ENCODE measurements at regions not wholly inside any gene's neighbourhood (a gene's known extent, or its start where the extent isn't known, plus 50 kb on each side); places are given as distances from the start of the nearest gene placed in this dataset.
"Not testable (repeated sequence)": the region's sequence is repeated elsewhere in the genome, so short reads cannot be mapped to it uniquely, and the experiment has no call there.

- no peaks in the 10 kb centered on the region for H3K79me2 ChIP-seq (ENCODE audit: insufficient read depth, low read length)
- H3F3A ChIP-seq (ENCODE audit: insufficient read depth), result no peaks in the 10 kb centered on the region
- no peak overlapping the region for H3K4me2 ChIP-seq (ENCODE audit: low read depth, low read length, poor library complexity, severe bottlenecking)
- no peak overlapping the region for H3K27ac ChIP-seq (ENCODE audit: low read depth, low read length)
- H4K20me1 ChIP-seq (ENCODE audit: low read depth, low read length), result no peaks in the 10 kb centered on the region
- no peak overlapping the region for H2AFZ ChIP-seq (ENCODE audit: low read depth, low read length, severe bottlenecking)
- no peak overlapping the region for H3K4me3 ChIP-seq (ENCODE audit: insufficient read depth, low read length, poor library complexity, severe bottlenecking)
- peaks cover 13% of the 10 kb centered on the region; the same call in 1 of the 2 replicates for H3K9me3 ChIP-seq (ENCODE audit: insufficient read depth, low read length)
- TF ChIP-seq CTCF (IDR thresholded peaks at IDR 0.05; ENCODE audit: insufficient read depth, low read length, poor library complexity, severe bottlenecking) (no peak), EZH2phosphoT487 (conservative IDR thresholded peaks at IDR 0.05; ENCODE audit: low read length) (no peak)
- H3K9me2 ChIP-seq (replicated peaks; ENCODE audit: insufficient read depth, low read length), result no peaks in the 10 kb centered on the region
- H3K9ac ChIP-seq (ENCODE audit: low read length), result no peak overlapping the region
- peaks cover 8% of the 10 kb centered on the region for H3K36me3 ChIP-seq (ENCODE audit: low read length)
- H3K27me3 ChIP-seq (ENCODE audit: low read length), result no peaks in the 10 kb centered on the region
Observed at GRCh38 chr1:198959676-198960075, 320.8 kb downstream of the PTPRC start.

GRCh38 chr1:198963796-198964195 lies 325.0 kb downstream of the PTPRC start:
- not testable (repeated sequence) for H3K27ac ChIP-seq (ENCODE audit: low read depth, low read length); H3F3A ChIP-seq (ENCODE audit: insufficient read depth); H3K27me3 ChIP-seq (ENCODE audit: low read length); H3K9me3 ChIP-seq (ENCODE audit: insufficient read depth, low read length); H3K79me2 ChIP-seq (ENCODE audit: insufficient read depth, low read length); H4K20me1 ChIP-seq (ENCODE audit: low read depth, low read length); H3K4me2 ChIP-seq (ENCODE audit: low read depth, low read length, poor library complexity, severe bottlenecking); H3K4me3 ChIP-seq (ENCODE audit: insufficient read depth, low read length, poor library complexity, severe bottlenecking); H3K9me2 ChIP-seq (replicated peaks; ENCODE audit: insufficient read depth, low read length); H3K36me3 ChIP-seq (ENCODE audit: low read length); H2AFZ ChIP-seq (ENCODE audit: low read depth, low read length, severe bottlenecking); H3K9ac ChIP-seq (ENCODE audit: low read length)

- Histone ChIP-seq H3K9ac (ENCODE audit: low read length) (no peak overlapping the region), H3K4me3 (ENCODE audit: insufficient read depth, low read length, poor library complexity, severe bottlenecking) (no peak overlapping the region), H3K9me3 (ENCODE audit: insufficient read depth, low read length) (no peaks in the 10 kb centered on the region), H3K9me2 (replicated peaks; ENCODE audit: insufficient read depth, low read length) (no peaks in the 10 kb centered on the region), H3K27me3 (ENCODE audit: low read length) (no peaks in the 10 kb centered on the region), H3K4me2 (ENCODE audit: low read depth, low read length, poor library complexity, severe bottlenecking) (no peak overlapping the region), H2AFZ (ENCODE audit: low read depth, low read length, severe bottlenecking) (no peak overlapping the region), H3K79me2 (ENCODE audit: insufficient read depth, low read length) (no peaks in the 10 kb centered on the region), H4K20me1 (ENCODE audit: low read depth, low read length) (no peaks in the 10 kb centered on the region), H3K36me3 (ENCODE audit: low read length) (no peaks in the 10 kb centered on the region; the same call in 1 of the 2 replicates), H3F3A (ENCODE audit: insufficient read depth) (no peaks in the 10 kb centered on the region), H3K27ac (ENCODE audit: low read depth, low read length) (no peak overlapping the region)
- TF ChIP-seq EZH2phosphoT487 (conservative IDR thresholded peaks at IDR 0.05; ENCODE audit: low read length), result no peak
Observed at GRCh38 chr1:198966519-198966918, 327.7 kb downstream of the PTPRC start.

- no peak overlapping the region for H3K4me2 ChIP-seq (ENCODE audit: low read depth, low read length, poor library complexity, severe bottlenecking)
- H3K27me3 ChIP-seq (ENCODE audit: low read length), result no peaks in the 10 kb centered on the region
- H3K4me3 ChIP-seq (ENCODE audit: insufficient read depth, low read length, poor library complexity, severe bottlenecking), result no peak overlapping the region
- no peaks in the 10 kb centered on the region for H4K20me1 ChIP-seq (ENCODE audit: low read depth, low read length)
- H3K9me2 ChIP-seq (replicated peaks; ENCODE audit: insufficient read depth, low read length), result no peaks in the 10 kb centered on the region
- no peaks in the 10 kb centered on the region for H3K9me3 ChIP-seq (ENCODE audit: insufficient read depth, low read length)
- TF ChIP-seq EZH2phosphoT487 (conservative IDR thresholded peaks at IDR 0.05; ENCODE audit: low read length) (no peak), CTCF (IDR thresholded peaks at IDR 0.05; ENCODE audit: insufficient read depth, low read length, poor library complexity, severe bottlenecking) (no peak)
- no peak overlapping the region for H3K9ac ChIP-seq (ENCODE audit: low read length)
- H3K27ac ChIP-seq (ENCODE audit: low read depth, low read length), result no peak overlapping the region
- H3K79me2 ChIP-seq (ENCODE audit: insufficient read depth, low read length), result no peaks in the 10 kb centered on the region
- H3K36me3 ChIP-seq (ENCODE audit: low read length), result no peaks in the 10 kb centered on the region; the same call in 1 of the 2 replicates
- no peak overlapping the region for H2AFZ ChIP-seq (ENCODE audit: low read depth, low read length, severe bottlenecking)
- no peaks in the 10 kb centered on the region for H3F3A ChIP-seq (ENCODE audit: insufficient read depth)
Observed at GRCh38 chr1:198967566-198967965, 328.7 kb downstream of the PTPRC start.
